ENCODE measurements at regions not wholly inside any gene's neighbourhood (a gene's known extent, or its start where the extent isn't known, plus 50 kb on each side); places are given as distances from the start of the nearest gene placed in this dataset.

DNA sequence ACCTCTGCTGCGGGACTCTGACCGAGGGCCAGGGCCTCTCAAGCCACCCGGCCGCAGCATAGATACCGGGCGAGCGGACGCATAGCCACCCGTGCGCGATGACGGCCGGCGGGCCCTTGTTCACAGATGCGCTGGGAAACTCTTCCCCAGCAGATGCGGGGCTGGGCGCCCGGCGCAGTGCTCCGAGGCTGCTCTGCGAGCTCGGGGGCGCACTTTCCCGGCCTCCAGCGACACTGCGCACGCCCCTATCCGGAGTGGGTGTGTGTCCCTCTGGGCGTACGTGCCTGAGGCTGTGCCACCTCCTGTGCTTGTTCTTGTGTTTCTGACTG is 104.7 kb upstream of the E2F8 start:
- TF ChIP-seq, protein P1, sequence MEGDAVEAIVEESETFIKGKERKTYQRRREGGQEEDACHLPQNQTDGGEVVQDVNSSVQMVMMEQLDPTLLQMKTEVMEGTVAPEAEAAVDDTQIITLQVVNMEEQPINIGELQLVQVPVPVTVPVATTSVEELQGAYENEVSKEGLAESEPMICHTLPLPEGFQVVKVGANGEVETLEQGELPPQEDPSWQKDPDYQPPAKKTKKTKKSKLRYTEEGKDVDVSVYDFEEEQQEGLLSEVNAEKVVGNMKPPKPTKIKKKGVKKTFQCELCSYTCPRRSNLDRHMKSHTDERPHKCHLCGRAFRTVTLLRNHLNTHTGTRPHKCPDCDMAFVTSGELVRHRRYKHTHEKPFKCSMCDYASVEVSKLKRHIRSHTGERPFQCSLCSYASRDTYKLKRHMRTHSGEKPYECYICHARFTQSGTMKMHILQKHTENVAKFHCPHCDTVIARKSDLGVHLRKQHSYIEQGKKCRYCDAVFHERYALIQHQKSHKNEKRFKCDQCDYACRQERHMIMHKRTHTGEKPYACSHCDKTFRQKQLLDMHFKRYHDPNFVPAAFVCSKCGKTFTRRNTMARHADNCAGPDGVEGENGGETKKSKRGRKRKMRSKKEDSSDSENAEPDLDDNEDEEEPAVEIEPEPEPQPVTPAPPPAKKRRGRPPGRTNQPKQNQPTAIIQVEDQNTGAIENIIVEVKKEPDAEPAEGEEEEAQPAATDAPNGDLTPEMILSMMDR (IDR thresholded peaks at IDR 0.05), result no peak

GRCh38 chr11:19344661-19345518 is 104.1 kb upstream of the E2F8 start:
- TF ChIP-seq, protein P1 (IDR thresholded peaks at IDR 0.05), result no peak

- TF ChIP-seq, protein P1 (IDR thresholded peaks at IDR 0.05), result no peak
These were observed 101.3 kb upstream of the E2F8 start for GRCh38 chr11:19342036-19342435.

DNA sequence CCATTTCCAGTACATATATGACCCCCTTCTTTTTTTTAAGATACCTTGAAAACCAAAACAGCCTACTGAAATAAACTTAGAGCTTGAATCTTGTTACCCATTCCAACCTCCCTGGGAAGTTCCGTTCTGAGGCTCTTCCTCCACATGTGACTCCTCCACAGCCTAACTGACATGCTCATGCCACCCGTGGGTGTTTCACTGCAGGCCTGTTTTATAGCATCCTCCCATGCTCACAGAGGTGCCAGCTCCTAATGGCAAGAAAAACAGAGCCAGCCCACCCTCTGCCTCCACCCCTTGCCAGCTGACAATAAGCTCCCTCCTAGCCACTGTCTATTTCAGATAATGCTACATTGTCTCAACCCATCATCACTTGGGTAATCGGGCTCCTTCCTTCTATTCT is 97.6 kb upstream of the E2F8 start:
- TF ChIP-seq, protein P1 (IDR thresholded peaks at IDR 0.05), result no peak

- TF ChIP-seq, protein P1 (IDR thresholded peaks at IDR 0.05), result no peak
These were observed 97.0 kb upstream of the E2F8 start for GRCh38 chr11:19337779-19338178.

- TF ChIP-seq, protein P1 (IDR thresholded peaks at IDR 0.05), result no peak
These were observed 95.6 kb upstream of the E2F8 start for GRCh38 chr11:19336331-19336730.

GRCh38 chr11:19332476-19332875 is 91.7 kb upstream of the E2F8 start:
- TF ChIP-seq, protein P1 (IDR thresholded peaks at IDR 0.05), result no peak

DNA sequence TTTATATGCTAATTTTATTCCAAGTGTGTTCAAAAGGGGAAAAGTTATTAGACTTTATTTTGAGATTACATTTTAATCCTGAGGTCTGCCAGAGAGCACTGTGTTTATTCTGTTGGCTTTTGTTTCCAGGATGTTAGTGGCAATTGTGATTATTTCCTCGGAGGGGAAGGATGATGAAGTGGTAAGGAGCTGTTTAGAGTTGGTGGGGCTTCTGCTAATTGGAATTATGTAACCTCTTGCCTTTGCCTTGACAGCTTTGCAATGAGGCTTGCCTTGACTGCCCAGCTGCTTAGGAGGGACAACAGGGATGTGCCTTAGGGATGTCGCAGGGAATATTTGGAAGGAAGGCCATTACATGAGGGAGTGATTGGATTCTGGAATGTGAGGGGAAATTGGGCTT is 89.7 kb upstream of the E2F8 start:
- TF ChIP-seq, protein P1 (IDR thresholded peaks at IDR 0.05), result no peak

Data from LNCAP (cell line).